HFFc6 (cell line): ENCODE measurements at regions not wholly inside any gene's neighbourhood (a gene's known extent, or its start where the extent isn't known, plus 50 kb on each side); places are given as distances from the start of the nearest gene placed in this dataset.

ENCODE experiments used
- DNase-seq: peaks from one replicate; pipeline ENCODE4 v3.0.0-alpha.2; 2018
- H3K27ac Mint-ChIP-seq: 2 replicates; pipeline ENCODE4 v1.8.0; 2020; ENCODE audit warnings: mild to moderate bottlenecking, mixed read lengths
- H3K27me3 Mint-ChIP-seq: 2 replicates; pipeline ENCODE4 v1.8.0; 2021; ENCODE audit warnings: mild to moderate bottlenecking, moderate library complexity, mixed read lengths; ENCODE audit not compliant: insufficient read depth
- H3K36me3 Mint-ChIP-seq: 2 replicates; pipeline ENCODE4 v1.8.0; 2021; ENCODE audit warnings: low read depth, mixed read lengths
- H3K4me1 Mint-ChIP-seq: 2 replicates; pipeline ENCODE4 v1.8.0; 2020; ENCODE audit warnings: low read depth, mixed read lengths
- H3K4me3 Mint-ChIP-seq: 2 replicates; pipeline ENCODE4 v1.8.0; 2020; ENCODE audit warnings: mild to moderate bottlenecking, moderate library complexity, mixed read lengths
- H3K9me3 Mint-ChIP-seq: 2 replicates; pipeline ENCODE4 v1.8.0; 2020; ENCODE audit warnings: mild to moderate bottlenecking, mixed read lengths
- TF ChIP-seq, protein P1 (sequence below): fragments of 200-600 bp; sonication (generic); IDR thresholded peaks from 2 replicates; pipeline ENCODE4 v1.5.0; 2021; ENCODE audit warnings: antibody characterized with exemption, mild to moderate bottlenecking

DNA sequence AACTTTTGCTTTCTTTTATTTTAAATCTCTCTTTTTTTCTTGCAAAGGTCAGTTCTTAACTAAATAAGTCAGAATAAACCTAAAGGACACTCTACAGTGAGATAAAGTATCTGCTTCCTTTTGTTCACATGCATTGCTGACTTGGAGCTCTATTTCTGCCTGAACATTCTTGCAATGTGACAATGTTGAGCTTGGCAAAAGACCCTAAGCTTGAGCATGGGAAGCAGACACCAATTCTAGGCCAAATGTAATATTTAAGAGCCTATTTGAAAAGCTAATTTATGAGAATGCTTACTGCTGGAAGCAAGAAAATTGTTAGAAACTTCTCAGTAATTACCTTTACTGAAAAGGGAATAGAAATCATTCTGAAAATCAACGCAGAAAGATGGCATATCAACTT lies 556.2 kb downstream of the CBLN4 start:
- H3K4me3 Mint-ChIP-seq, result no peak overlapping the region
- H3K36me3 Mint-ChIP-seq, result no peaks in the 10 kb centered on the region
- no peaks in the 10 kb centered on the region for H3K4me1 Mint-ChIP-seq
- H3K9me3 Mint-ChIP-seq, result peaks cover 55% of the 10 kb centered on the region
- H3K27me3 Mint-ChIP-seq, result no peaks in the 10 kb centered on the region; the same call in 1 of the 2 replicates
- no peak overlapping the region for H3K27ac Mint-ChIP-seq
- DNase-seq, result no peak
- TF ChIP-seq, protein P1, sequence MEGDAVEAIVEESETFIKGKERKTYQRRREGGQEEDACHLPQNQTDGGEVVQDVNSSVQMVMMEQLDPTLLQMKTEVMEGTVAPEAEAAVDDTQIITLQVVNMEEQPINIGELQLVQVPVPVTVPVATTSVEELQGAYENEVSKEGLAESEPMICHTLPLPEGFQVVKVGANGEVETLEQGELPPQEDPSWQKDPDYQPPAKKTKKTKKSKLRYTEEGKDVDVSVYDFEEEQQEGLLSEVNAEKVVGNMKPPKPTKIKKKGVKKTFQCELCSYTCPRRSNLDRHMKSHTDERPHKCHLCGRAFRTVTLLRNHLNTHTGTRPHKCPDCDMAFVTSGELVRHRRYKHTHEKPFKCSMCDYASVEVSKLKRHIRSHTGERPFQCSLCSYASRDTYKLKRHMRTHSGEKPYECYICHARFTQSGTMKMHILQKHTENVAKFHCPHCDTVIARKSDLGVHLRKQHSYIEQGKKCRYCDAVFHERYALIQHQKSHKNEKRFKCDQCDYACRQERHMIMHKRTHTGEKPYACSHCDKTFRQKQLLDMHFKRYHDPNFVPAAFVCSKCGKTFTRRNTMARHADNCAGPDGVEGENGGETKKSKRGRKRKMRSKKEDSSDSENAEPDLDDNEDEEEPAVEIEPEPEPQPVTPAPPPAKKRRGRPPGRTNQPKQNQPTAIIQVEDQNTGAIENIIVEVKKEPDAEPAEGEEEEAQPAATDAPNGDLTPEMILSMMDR, result no peak

DNA sequence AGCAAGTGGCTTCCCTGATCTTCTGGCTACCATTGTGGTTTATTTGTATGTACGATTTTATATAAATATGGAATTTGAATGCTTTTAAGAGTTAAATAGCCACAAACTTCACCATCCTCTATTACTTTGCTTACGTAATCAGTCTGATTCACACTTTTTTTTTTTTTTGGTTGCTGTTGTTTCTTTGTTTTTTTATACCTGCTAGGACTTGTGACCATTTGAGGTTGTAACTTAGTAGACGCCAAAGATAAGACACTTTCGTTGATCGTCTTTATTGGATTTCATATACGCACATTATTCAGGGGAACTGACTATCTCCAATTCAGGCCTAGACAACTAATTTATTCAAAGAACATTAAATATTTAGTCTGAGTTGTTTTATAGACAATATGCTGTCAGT lies 559.0 kb downstream of the CBLN4 start:
- no peak overlapping the region for H3K4me3 Mint-ChIP-seq
- H3K27me3 Mint-ChIP-seq, result no peaks in the 10 kb centered on the region; the same call in 1 of the 2 replicates
- H3K27ac Mint-ChIP-seq, result no peak overlapping the region
- no peaks in the 10 kb centered on the region for H3K36me3 Mint-ChIP-seq
- DNase-seq, result no peak
- H3K9me3 Mint-ChIP-seq, result peaks cover 53% of the 10 kb centered on the region
- TF ChIP-seq, protein P1, result no peak
- H3K4me1 Mint-ChIP-seq, result no peaks in the 10 kb centered on the region

DNA sequence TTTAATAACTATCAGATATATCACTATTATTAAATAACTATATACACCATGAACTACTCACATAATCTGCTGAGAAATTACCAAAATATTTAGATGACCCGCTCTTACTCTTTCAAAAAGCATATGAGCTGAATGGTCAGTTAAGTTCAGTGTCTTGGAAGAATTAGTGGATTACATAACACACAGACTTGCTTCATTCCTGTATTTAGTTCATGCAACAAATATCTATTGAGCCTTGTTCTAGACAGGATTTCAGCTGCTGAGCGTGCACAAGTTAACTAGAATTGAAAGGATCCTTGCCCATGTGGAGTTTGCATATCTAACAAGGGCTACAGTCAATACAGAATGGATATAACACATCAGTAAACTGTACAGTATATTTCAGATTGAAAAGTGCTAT lies 566.2 kb downstream of the CBLN4 start:
- no peak for DNase-seq
- TF ChIP-seq, protein P1, result no peak
- Mint-ChIP-seq H3K4me3 (no peak overlapping the region), H3K27me3 (no peaks in the 10 kb centered on the region; the same call in 1 of the 2 replicates), H3K36me3 (no peaks in the 10 kb centered on the region), H3K4me1 (no peaks in the 10 kb centered on the region), H3K9me3 (peaks cover 31% of the 10 kb centered on the region), H3K27ac (no peak overlapping the region)

DNA sequence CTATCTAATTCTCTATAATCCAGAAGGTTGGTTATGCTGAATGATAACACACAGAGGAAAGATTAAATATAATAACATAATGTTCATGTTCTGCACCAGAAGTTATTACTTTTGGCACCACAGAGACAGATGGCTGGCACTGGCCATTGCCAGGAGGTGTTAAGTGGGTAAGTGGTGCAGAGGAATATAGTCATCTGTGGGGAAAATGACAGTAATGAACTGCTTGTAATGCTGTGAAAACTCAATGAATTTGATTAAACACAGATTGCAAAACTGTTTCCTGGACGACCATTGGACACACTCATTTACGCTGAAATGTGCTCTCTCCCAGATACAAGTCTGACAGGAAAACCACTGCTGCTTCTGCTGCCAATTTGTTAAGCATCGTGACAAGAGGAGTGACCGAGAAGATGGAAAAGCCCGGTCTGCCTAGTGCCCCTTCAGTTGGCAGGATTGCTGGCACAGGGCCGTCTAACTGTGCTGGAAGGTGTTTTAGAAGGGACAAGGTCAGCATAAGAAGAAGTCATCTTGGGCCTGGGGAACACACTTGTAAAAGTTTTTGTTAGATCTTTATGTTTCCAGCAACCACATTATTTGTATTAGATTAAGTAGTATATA lies 567.4 kb downstream of the CBLN4 start:
- Mint-ChIP-seq H3K4me1 (no peaks in the 10 kb centered on the region), H3K9me3 (peaks cover 25% of the 10 kb centered on the region), H3K4me3 (no peak overlapping the region), H3K27ac (no peak overlapping the region), H3K27me3 (no peaks in the 10 kb centered on the region; the same call in 1 of the 2 replicates), H3K36me3 (no peaks in the 10 kb centered on the region)
- TF ChIP-seq, protein P1, result no peak
- no peak for DNase-seq

DNA sequence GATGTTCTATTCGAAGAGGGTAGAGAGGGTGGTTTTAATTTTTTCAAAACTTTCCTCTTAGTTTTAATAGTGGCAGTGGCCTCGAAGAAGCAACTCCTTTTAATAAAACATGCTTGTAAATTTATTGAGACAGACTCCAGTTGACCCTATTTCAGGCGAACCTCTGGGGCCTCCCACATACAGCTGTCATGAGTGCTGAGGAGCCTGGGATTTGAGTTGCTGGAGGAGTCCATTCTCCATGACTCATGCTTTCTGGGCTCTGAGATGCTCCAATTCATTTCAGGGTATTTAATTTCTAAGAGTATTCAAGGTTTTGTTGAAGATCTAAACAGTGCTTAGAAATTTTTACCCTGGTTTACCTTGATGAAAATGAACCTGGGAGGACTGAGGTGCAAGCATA lies 580.4 kb downstream of the CBLN4 start:
- H3K27me3 Mint-ChIP-seq, result no peaks in the 10 kb centered on the region; the same call in 1 of the 2 replicates
- H3K27ac Mint-ChIP-seq, result no peak overlapping the region
- no peak overlapping the region for H3K4me3 Mint-ChIP-seq

More for the DNA sequence above, 580.4 kb downstream of the CBLN4 start:
- Mint-ChIP-seq H3K4me1 (no peaks in the 10 kb centered on the region), H3K9me3 (peaks cover 46% of the 10 kb centered on the region), H3K36me3 (no peaks in the 10 kb centered on the region)
- no peak for DNase-seq
- TF ChIP-seq, protein P1, result no peak
